ENCODE measurements at regions not wholly inside any gene's neighbourhood (a gene's known extent, or its start where the extent isn't known, plus 50 kb on each side); places are given as distances from the start of the nearest gene placed in this dataset.

- Histone ChIP-seq H3K4me2 (no peak overlapping the region), H3K9me3 (peaks cover 28% of the 10 kb centered on the region), H3K27ac (no peak overlapping the region), H3K4me3 (no peak overlapping the region), H3K4me1 (no peaks in the 10 kb centered on the region)
- DNase-seq (ENCODE audit: low read depth in 1 of 2, low spot score in 1 of 2) (no peak), ATAC-seq (no peak), FAIRE-seq (no peak)
- ChIA-PET POLR2A (no interaction called here), CTCF (interaction anchor here (0.6 to 1.0 kb wide), 2 partner anchors 56 to 152 kb away, joined by 3 to 4 read pairs; no protein-coding TSS in a partner anchor)
- TF ChIP-seq HOXB5 (CRISPR knock-in tag; IDR thresholded peaks at IDR 0.05) (no peak), RNF2 (IDR thresholded peaks at IDR 0.05; ENCODE audit: borderline replicate concordance, low read depth) (no peak), RARB (CRISPR knock-in tag; IDR thresholded peaks at IDR 0.05) (no peak), MYC (IDR thresholded peaks at IDR 0.05; ENCODE audit: borderline replicate concordance, low read length) (no peak), TFCP2L1 (CRISPR knock-in tag; IDR thresholded peaks at IDR 0.05) (no peak), HMGXB4 (CRISPR knock-in tag; IDR thresholded peaks at IDR 0.05; ENCODE audit: borderline replicate concordance) (no peak), HEYL (CRISPR knock-in tag; IDR thresholded peaks at IDR 0.05) (no peak), JUNB (IDR thresholded peaks at IDR 0.05) (no peak), MAZ (IDR thresholded peaks at IDR 0.05; ENCODE audit: borderline replicate concordance, low read depth, low read length) (no peak), JUN (IDR thresholded peaks at IDR 0.05) (no peak), REST (IDR thresholded peaks at IDR 0.05) (no peak), FOSL2 (IDR thresholded peaks at IDR 0.05) (no peak), FOSL2 (CRISPR knock-in tag; IDR thresholded peaks at IDR 0.05) (no peak)
These were observed 81.2 kb upstream of the SPTLC1 start for GRCh38 chr9:92196400-92196799.

- 74% methylated on average over 6 of the region's 6 CpGs for WGBS (ENCODE audit: missing lambda C conversion rate)
- no peak overlapping the region for H3K27ac ChIP-seq
- ChIA-PET CTCF (interaction anchor here (0.6 kb wide), 1 partner anchor 21 kb away, joined by 3 read pairs; no protein-coding TSS in a partner anchor), POLR2A (interaction anchor here (0.9 kb wide), 1 partner anchor 17 kb away, joined by 3 read pairs; no protein-coding TSS in a partner anchor)
- no peaks in the 10 kb centered on the region for H3K4me1 ChIP-seq
- H3K9me3 ChIP-seq = peaks cover 6% of the 10 kb centered on the region; the same call in 1 of the 3 replicates
- ATAC-seq (no peak; a peak in 2 of 6 replicates), DNase-seq (ENCODE audit: low read depth in 1 of 2, low spot score in 1 of 2) (no peak), FAIRE-seq (no peak)
- TF ChIP-seq CHD2 (IDR thresholded peaks at IDR 0.05; ENCODE audit: low read length, partially characterized antibody) = no peak
- TF ChIP-seq TFCP2L1 (CRISPR knock-in tag; IDR thresholded peaks at IDR 0.05) = no peak
- TF ChIP-seq BCL3 (IDR thresholded peaks at IDR 0.05) = no peak
- TF ChIP-seq CTCF (IDR thresholded peaks at IDR 0.05) = no peak
- no peak for TF ChIP-seq MAZ (IDR thresholded peaks at IDR 0.05; ENCODE audit: borderline replicate concordance, low read depth, low read length)
- TF ChIP-seq USF2 (IDR thresholded peaks at IDR 0.05) = no peak
- no peak for TF ChIP-seq HEYL (CRISPR knock-in tag; IDR thresholded peaks at IDR 0.05)
- no peak for TF ChIP-seq TP53 (CRISPR knock-in tag; IDR thresholded peaks at IDR 0.05)
- no peak for TF ChIP-seq EP300 (IDR thresholded peaks at IDR 0.05)
- no peak for TF ChIP-seq CEBPB (IDR thresholded peaks at IDR 0.05)
- TF ChIP-seq EHMT2 (IDR thresholded peaks at IDR 0.05; ENCODE audit: low read depth) = no peak
- H3K4me2 ChIP-seq = no peak overlapping the region
- no peak overlapping the region for H3K4me3 ChIP-seq
These were observed 76.6 kb upstream of the SPTLC1 start for GRCh38 chr9:92191801-92192200.
